GM21390 (cell line): ENCODE measurements at regions not wholly inside any gene's neighbourhood (a gene's known extent, or its start where the extent isn't known, plus 50 kb on each side); places are given as distances from the start of the nearest gene placed in this dataset.
"Not testable (repeated sequence)": the region's sequence is repeated elsewhere in the genome, so short reads cannot be mapped to it uniquely, and the experiment has no call there.

Experiments
- ATAC-seq: cut with Tn5 transposase; IDR thresholded peaks from one replicate; pipeline ENCODE4 v1.9.1; 2021; ENCODE audit not compliant: unreplicated experiment

DNA sequence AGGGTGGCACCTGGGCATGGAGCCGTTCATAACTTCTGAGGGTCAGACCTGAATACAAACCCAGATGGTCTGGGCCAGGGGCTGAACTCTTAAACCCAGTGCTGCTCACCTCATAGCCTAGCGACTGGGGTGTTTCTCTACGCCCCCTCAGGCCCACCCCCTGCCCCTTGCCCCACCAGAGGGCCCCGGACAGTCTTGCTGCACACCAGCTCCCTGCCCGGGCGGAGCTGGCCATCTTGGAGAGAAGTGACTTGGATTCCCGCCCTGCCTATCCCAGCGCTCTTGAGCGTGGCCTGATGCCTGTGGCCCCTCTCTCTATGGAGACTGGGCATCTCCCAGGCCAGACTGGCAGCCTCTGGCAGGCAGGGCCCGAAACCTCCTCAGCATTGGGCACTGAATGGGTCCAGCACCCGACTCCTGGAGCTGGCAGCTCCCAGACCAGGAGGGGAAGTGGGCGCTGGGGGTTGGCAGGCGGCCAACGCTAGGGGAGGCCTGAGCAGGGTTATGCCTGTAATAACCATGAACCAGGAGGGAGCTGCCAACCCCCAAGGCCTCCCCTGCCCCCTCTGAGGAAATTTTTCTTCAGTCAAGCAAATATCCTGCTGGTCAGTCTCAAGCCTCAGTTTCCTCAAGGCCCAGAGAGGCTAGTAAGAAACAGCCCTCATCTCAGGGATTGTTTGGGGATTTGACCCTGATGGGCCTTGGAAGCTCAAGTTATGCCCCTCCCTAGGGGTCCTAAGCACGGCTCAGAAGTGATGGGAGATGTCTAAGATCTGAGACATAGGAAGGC lies 169.5 kb downstream of the VEGFA start:
- ATAC-seq = no peak

- no peak for ATAC-seq
Measured at GRCh38 chr6:43938178-43939105, 168.4 kb downstream of the VEGFA start.

DNA sequence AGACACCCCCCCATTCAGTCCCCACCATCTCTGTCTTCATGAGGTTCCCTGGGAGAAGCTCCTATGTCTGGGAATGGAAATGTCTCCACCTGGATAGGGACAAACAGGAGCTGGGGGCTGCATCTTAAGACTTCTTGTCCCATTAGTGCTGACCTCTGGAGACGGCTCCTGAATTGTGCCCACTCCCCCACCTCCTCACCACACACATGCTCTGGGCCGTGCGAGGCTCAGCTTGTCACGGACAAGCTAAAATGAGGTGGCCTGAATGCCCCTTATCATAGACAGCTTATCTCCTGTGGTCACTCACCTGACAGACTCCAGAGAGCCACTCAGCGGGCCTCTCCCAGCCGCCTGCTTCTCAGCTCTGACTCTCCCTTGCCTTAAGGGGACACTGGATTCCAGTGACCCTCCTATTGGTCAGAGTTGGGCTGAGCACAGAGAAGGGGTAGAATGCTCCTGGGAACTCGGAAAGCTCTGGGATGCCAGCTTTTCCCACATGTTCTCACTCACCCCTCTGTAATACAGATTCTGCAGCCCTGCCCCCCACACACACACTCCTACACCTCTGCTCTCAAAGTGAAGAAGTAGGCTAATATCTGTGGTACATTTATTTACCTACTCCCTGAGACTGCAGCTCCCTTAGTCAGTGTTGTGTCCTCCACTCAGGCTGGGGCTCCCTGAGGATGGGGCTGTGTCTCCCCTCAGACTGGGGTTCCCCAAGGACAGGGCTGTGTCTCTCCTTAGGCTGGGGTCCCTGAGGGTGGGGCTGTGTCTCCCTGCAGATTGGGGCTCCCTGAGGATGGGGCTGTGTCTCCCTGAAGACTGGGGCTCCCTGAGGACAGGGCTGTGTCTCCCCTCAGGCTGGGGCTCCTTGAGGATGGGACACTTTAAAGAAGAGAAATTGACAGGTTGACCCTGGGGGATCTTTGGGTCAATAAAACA lies 167.5 kb downstream of the VEGFA start:
- no peak for ATAC-seq

GRCh38 chr6:43936476-43936875 lies 166.5 kb downstream of the VEGFA start:
- no peak for ATAC-seq

DNA sequence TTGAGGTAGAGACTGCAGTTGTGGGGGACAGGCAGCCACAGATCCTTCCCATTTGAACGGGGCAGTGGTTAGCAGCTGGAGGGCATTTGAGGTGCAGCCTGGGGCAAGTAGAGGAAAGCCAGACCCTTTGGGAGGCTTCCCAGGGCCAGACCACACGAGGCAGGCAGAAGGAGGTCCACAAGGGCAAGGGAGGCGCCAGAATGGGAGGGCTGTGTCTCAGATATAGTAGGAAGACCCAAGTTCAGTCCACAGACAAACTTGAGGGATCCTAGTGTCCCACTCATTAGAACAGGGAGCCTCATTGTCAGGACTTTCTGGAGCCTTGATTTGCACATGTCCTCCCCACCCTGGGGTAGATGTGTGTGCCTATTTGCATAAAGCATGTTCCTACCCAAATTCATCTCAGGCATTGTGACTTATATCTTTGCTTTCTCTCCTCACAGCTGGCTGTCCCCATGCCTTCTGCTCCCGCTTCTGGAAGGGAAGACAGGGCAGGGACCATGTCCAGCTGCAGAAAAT lies 166.0 kb downstream of the VEGFA start:
- no peak for ATAC-seq

DNA sequence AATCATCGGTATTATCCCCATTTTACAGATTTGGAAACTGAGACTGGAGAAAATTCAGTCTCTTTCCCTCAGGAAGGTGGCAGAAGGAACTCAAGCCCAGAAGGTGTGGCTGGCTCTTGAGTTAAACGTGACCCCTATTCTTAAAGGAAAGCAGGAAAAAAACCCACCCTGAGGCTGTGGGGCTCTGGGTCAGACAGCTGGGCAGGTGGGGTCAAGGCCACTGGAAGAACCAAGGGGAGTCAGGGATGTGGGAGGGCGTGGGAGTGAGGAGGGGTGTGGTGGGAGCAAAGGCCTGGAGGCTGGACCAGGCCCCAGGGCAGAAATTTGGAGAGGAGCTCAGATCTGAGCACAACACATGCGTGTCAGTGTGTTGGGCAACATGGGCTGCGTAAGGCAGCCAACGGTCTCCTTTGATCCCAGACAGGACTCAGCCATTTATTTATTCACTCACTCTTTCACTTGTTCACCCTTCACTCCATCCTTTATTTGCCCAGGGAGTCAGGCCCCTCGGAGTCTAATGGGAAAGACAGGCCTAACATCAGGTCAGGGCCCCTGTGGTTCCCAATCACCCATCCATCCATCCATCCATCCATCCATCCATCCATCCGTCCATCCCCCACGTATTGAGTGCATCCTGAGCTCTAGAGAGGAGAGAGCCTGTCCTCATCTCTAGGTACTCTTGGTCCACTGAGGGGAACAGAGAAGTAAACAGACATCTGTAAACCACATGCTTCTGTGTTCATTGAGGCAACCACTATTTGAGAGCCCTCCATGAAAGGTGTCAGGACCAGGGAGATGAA lies 165.0 kb downstream of the VEGFA start:
- no peak for ATAC-seq

- no peak for ATAC-seq
Measured at GRCh38 chr6:43934183-43934802, 164.3 kb downstream of the VEGFA start.

- ATAC-seq = no peak
Measured at GRCh38 chr6:43933148-43933885, 163.3 kb downstream of the VEGFA start.

DNA sequence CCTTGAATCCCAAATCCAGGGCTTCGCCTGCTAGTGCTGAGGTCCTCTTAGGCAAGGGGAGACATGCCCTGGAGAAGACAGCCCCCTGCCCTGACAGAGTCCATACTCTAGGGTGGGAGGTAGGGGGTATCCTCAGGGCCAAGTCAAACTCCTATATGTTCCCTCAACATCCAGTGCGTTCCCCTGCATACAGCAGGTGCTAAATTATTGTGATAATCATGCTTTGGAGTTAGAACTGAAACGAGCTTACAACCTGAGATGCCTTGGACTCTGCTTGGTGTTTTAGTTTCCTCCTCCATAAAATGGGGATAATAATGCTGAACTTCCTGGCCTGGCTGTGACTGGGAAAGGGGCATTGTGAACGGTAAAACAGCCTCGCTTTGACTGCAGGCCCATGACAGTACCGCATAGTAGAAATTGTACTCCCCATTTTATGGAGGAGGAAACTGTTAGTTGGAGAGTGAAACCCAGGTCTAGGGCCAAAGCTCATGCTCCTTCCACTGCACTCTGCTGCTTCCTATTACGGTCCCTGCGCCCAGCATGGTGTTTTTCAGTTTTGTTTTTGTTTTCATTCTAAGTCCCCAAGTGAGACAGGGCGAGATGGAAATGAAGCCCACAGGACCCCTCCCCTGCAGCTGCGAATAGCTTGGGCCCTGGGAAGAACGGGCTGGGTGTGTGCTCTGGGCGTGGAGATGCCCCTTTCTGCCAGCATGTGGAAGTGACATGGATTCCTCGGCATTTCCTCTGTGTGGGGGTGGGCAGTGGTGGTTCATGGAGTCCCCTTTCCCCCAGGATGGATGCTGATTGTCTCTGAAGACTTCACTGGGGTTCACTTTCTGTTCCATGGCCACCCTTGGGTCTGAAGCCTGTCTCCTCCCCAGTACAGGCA lies 162.5 kb downstream of the VEGFA start:
- ATAC-seq = no peak

GRCh38 chr6:43931201-43931600 lies 161.2 kb downstream of the VEGFA start:
- ATAC-seq = no peak

DNA sequence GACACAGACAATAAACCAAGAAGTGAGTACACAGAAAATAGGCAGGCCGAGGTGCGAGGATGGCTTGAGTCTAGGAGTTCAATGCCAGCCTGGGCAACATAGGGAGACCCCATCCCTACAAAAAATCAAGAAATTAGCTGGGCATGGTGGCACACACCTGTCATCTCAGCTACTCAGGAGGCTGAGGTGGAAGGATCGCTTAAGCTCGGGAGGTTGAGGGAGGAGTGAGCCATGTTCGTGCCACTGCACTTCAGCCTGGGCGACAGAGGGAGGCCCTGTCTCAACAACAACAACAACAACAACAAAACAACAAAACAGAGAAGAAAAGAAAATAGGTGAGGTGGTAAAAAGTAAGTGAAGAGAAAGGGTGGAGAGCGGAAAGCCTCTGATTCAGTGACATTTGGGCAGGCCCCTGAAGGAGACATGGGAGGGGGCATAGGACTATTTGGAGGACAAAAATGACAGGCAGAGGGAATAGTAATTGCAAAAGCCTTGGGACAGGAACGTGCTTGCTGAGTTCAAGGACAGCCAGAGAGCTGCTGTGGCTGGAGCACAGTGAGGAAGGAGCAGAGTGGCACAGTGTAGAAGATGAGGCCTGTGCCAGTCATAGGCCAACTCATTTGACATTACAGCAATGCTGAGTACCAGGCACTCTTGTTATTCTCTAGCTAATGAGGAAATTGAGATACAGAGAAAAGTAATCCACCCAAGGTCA lies 160.6 kb downstream of the VEGFA start:
- no peak for ATAC-seq

DNA sequence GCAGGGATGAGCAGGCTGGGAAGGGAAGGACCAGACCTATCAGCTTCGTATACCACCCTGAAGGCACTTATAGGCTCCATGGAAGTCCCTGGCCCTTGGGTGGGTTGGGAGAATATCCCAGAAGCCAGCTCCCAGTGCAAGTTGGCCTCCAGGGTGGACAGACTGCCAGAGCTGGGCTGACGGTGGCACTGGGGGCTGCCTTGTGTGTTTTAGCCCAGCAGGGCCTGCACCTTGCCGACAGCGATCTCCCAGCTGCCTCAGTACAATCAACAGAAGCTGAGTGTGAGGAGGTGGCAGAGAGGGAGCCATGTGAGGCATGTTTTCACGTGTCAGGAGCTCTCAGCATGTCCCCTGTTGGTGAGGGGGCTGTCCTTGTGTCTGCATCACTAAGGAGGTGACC lies 159.5 kb downstream of the VEGFA start:
- ATAC-seq = no peak

GRCh38 chr6:43927532-43928210 lies 157.7 kb downstream of the VEGFA start:
- ATAC-seq = no peak

DNA sequence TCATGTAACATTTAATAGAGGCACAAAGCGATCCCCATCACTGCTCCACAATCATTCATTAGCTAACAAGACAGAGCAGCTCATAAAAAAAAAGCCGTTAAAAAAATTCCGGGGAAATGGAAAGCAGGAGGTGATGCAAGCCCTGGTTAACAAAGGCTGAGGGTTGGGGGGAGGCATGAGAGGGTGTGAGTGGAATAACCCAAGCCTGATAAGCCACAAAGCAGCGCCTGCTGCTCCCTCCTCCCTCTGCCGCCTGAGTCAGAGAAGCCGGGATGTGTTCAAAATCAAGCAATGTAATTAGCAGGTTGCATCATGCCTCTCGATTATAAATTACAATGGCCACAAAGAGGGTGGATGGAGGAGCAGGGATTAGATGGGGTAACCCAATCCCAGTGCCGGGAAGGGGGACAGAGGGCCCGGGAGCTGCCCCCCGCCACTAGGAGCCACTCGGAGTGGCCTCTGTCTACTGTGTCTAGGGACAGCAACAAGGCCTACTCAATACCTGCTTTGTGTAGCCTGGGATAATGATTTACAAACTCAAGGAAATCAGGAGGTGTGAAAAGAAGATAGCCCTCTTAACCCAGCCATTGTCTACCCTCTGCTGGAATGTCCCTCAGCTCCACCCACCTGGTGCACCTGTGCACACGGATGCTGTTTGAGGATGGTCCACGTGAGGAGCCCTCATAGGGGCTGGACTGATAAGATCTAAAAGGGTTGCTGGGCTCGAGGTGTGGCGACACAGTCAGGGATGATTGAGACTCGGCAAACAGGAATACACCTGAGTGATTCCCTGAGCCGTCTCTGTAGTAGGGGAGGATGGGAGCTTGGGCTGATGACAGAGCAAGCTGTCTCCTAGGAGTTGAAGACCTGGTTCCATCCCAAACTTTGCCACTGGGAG lies 156.9 kb downstream of the VEGFA start:
- no peak for ATAC-seq

DNA sequence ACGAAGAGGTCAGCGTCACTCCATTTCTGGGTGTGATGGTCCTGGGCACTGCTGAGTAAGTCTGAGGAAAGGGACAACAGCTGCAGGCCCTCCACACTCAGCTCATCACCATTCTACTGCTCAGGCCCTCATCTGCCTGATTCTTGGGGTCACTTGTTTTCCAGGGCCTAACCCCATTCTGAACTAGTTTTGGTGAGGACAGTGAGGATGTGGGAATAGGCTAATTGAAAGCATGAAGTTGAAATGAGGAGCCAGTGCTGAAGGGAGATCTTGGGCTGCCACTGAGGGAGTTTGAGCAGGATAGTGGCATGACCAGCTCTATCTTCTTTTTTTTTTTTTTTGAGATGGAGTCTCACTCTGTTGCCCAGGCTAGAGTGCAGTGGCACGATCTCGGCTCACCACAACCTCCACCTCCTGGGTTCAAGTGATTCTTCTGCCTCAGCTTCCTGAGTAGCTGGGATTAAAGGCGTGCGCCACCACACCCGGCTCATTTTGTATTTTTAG lies 155.7 kb downstream of the VEGFA start:
- ATAC-seq = not testable (repeated sequence)
